OCI-LY3 (cell line): ENCODE measurements at regions not wholly inside any gene's neighbourhood (a gene's known extent, or its start where the extent isn't known, plus 50 kb on each side); places are given as distances from the start of the nearest gene placed in this dataset.

Experiments used
- CTCF ChIP-seq: fragments of 200-600, 300-600 bp; sonication (generic); IDR thresholded peaks from 2 replicates; pipeline ENCODE4 v1.5.1; 2014; ENCODE audit warnings: antibody characterized with exemption, low read length, low read depth
- EZH2phosphoT487 ChIP-seq: fragments of 200-600 bp; shearing (Covaris generic); IDR thresholded peaks from 2 replicates; pipeline ENCODE4 v1.6.1; 2018; ENCODE audit warnings: antibody characterized with exemption, mixed run types, low read depth

GRCh38 chr20:22374066-22374465 is 210.3 kb downstream of the FOXA2 start:
- no peak for TF ChIP-seq CTCF
- no peak for TF ChIP-seq EZH2phosphoT487
